ENCODE measurements at regions not wholly inside any gene's neighbourhood (a gene's known extent, or its start where the extent isn't known, plus 50 kb on each side); places are given as distances from the start of the nearest gene placed in this dataset.

DNA sequence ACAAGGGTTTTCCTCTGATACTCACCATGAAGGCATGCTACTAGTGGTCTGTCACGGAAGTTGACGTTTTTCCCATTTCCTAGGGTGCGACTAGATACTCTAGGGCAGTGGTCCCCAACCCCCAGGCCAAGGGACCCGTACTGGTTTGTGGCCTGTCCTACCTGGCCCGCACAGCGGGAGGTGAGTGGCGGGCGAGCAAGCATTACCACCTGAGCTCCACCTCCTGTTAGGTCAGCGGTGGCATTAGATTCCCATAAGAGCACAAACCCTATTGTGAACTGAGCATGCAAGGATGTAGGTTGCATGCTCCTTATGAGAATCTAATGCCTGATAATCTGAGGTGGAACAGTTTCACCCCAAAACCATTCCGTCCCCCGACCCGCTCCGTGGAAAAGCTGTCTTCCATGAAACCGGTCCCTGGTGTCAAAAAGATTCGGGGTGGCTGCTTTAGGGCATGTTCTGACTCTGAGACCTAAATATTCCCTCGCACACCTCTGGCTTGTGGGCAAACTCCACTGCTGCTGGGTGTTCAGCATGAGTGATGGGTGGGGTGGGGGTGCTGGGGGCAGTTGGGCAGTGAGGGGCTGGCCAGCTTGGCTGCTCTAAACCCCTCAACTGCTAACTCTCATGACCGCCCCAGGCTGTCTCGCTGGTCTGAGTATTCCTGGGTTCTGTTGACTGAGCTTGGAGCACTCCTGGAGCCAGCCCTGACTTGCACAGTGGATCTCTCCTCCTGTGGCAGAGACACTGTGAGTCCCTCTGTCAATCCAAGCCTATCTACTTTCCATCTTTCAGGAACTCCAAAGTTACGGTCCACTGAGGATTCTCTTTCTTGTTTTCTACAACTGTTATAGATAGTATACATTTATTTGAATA, 78.3 kb upstream of the NEK6 start:
- no peak for DNase-seq

DNA sequence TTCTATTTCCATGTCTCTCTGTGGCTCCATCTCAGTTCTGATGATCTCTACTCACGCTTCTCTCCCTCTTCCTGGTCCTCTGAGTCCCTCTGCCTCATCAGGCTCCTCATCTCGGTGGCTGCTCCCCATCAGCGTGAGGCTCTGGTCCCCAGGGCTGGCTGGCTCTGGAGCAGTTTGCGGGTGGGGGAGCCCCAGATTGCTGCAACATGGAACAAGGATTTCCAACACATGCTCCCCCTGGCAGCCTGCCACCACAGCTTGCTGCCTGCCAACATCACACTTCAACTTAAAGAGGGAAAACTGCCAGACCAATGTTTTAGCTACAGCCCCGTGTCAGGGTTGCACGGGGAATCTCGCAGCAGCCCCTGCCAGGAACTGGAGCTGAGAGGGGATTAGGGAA, 77.2 kb upstream of the NEK6 start:
- DNase-seq = peak; percentile 27

DNA sequence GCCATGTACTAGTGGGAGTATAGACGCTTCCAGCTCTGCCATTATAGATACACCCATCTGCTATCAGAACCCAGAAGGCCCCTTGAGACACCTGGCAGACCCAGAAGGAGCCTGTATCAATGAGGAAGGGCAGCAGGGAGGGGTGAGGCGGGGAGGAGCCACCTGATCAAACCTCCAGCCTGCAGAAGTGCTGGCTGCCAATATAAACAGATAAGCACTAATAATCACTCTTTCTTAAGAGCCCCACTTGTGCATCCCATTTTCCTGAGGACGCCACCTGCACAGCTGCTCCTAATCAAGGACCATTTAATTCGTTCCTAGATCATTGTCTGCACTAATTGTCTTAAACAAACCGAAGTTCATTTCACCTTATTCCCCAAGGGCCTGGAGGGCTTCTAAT, 75.0 kb upstream of the NEK6 start:
- no peak for DNase-seq

GRCh38 chr9:124183772-124184171, 74.0 kb upstream of the NEK6 start:
- no peak for DNase-seq

DNA sequence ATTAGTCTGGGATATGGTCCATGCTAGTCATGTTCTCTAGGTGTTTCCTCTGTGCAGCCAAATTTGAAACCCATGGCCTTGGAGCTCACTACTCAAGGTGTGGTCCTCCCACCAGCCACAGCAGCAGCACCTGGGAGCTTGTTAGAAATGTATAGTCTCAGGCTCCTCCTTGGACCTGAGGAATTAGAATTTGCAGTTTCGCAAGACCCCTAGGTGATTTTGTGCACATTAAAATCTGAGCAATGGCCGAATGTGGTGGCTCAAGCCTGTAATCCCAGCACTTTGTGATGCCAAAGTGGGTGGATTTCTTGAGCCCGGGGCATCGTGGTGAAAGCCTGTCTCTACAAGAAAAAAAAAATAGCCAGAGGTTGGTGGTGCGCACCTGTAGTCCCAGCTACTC, 72.3 kb upstream of the NEK6 start:
- DNase-seq = no peak

- no peak for DNase-seq
Measured at GRCh38 chr9:124187311-124187710, 70.4 kb upstream of the NEK6 start.

GRCh38 chr9:124188331-124189110, 69.2 kb upstream of the NEK6 start:
- no peak for DNase-seq

DNA sequence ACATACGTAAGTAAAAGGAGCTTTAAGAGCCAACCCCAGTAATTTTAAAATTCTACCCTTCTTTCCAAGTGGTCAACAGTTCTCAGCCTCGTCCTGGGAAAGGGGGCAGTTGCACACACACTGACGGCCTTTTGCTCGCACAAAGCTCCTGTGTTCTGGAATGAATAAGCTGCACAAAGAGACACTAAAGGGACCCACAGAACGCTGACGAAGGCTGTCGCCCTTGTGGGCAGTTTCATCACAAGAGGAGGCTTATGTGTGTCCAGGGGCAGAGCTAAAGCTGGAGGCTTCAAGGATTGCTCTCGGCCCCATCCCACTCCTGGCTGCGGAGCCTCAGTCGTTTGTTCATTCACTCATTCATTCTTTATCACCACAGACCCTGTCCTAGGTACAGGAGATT, 67.0 kb upstream of the NEK6 start:
- peak; percentile 53 for DNase-seq

GRCh38 chr9:124191691-124192395, 65.9 kb upstream of the NEK6 start:
- no peak for DNase-seq

GRCh38 chr9:124196814-124197176, 61.0 kb upstream of the NEK6 start:
- no peak for DNase-seq

- DNase-seq = no peak
Measured at GRCh38 chr9:124197177-124198095, 60.3 kb upstream of the NEK6 start.

- no peak for DNase-seq
Measured at GRCh38 chr9:124198331-124198730, 59.4 kb upstream of the NEK6 start.

GRCh38 chr9:124198948-124199347, 58.8 kb upstream of the NEK6 start:
- no peak for DNase-seq

- no peak for DNase-seq
Measured at GRCh38 chr9:124199474-124199873, 58.3 kb upstream of the NEK6 start.

DNA sequence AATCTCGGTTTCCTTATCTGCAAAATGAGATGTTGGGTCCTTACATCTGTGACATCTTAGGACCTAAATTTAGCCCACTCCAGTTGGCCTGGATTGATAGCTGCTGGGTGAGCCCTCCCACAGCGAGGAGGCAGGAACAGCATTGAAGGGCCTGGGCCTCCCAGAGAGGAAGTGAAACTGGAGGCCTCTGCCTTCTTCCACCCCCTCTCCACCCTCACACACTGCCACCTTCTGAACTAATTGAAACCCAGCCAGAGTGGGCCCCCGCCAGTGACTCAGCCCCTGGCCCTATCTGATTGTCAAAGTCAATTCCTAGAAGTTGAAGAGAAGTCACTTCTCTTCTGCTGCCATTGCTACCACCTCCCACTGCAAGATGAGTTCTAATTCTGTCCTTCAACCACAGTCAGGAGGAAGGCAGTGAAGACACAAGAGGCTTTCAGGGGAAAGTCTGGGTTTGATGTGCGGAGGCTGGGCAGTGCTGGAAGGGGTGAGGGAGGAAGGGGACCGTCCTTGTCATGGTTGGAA, 55.2 kb upstream of the NEK6 start:
- DNase-seq = peak; percentile 17

- DNase-seq = no peak
Measured at GRCh38 chr9:124205686-124206352, 51.9 kb upstream of the NEK6 start.

DNA sequence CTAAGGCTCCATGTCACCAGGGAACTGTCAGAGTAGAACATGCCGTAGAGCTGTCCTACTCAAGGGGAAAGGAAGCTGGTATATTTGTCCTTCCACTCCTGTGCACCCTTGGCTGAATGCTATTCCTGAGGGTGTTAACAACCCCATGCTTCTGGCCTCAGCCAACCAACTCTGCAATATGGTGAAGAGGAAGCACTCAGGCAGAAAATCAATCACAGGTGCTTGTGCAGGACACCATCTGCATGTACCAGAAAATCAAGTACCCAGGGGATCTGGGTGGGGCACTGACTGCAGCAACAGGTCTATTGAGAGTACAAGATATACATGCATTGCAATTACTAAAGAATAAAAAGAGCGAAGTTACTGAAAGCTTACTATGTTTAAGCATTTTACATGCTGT, 51.4 kb upstream of the NEK6 start:
- no peak for DNase-seq

Data from occipital lobe (tissue), 1 donor.